ENCODE measurements at regions not wholly inside any gene's neighbourhood (a gene's known extent, or its start where the extent isn't known, plus 50 kb on each side); places are given as distances from the start of the nearest gene placed in this dataset.

DNA sequence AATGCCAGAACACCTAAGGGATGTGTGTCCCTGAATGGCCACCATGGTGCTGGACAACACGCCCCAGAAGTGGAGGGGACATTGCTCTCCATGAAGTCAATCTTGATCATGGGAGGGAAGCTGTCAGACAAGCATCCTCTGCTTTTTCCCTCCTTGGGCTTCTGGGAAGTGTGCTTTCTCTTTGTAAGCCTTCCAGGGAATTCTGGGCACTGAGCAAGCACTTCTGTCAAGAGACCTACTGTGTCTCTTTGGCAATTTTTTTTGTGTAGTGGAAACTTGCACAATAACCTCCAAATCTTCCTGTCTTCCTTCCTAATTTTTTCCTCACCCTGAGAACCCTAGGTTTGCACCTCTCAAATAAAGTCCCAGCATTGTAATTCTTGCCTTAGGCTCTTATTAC, 132.0 kb downstream of the SEC61B start:
- H3K4me1 Mint-ChIP-seq (ENCODE audit: low read depth): no peaks in the 10 kb centered on the region
- ATAC-seq (ENCODE audit: poor library complexity) (no peak), DNase-seq (no peak)
- no peaks in the 10 kb centered on the region for H3K9me3 ChIP-seq (ENCODE audit: control insufficient read depth in 1 of 2, insufficient read depth in 1 of 2, low read length in 2 of 2)
- intact Hi-C loops (cut with DNase I, micrococcal nuclease): no loop called here
- H3K27ac Mint-ChIP-seq: no peak overlapping the region
- no peaks in the 10 kb centered on the region for H3K36me3 ChIP-seq (ENCODE audit: insufficient read depth, low read length)
- no peaks in the 10 kb centered on the region for H3K36me3 Mint-ChIP-seq (ENCODE audit: low read depth)
- H3K4me3 ChIP-seq (ENCODE audit: low read length): no peak overlapping the region
- H3K27me3 ChIP-seq (ENCODE audit: control insufficient read depth in 1 of 2, insufficient read depth in 2 of 2, low read length in 2 of 2): peaks cover 3 to 8% of the 10 kb centered on the region in 2 experiments
- H3K27ac ChIP-seq (ENCODE audit: low read depth in 1 of 2, low read length in 2 of 2): no peak overlapping the region
- ChIA-PET CTCF (no interaction called here), POLR2A (no interaction called here)
- H3K4me3 Mint-ChIP-seq: no peak overlapping the region
- H3K27me3 Mint-ChIP-seq: peaks cover 7% of the 10 kb centered on the region
- no peaks in the 10 kb centered on the region for H3K9me3 Mint-ChIP-seq
- TF ChIP-seq, protein P1, sequence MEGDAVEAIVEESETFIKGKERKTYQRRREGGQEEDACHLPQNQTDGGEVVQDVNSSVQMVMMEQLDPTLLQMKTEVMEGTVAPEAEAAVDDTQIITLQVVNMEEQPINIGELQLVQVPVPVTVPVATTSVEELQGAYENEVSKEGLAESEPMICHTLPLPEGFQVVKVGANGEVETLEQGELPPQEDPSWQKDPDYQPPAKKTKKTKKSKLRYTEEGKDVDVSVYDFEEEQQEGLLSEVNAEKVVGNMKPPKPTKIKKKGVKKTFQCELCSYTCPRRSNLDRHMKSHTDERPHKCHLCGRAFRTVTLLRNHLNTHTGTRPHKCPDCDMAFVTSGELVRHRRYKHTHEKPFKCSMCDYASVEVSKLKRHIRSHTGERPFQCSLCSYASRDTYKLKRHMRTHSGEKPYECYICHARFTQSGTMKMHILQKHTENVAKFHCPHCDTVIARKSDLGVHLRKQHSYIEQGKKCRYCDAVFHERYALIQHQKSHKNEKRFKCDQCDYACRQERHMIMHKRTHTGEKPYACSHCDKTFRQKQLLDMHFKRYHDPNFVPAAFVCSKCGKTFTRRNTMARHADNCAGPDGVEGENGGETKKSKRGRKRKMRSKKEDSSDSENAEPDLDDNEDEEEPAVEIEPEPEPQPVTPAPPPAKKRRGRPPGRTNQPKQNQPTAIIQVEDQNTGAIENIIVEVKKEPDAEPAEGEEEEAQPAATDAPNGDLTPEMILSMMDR (IDR thresholded peaks at IDR 0.05): no peak
- no peaks in the 10 kb centered on the region for H3K4me1 ChIP-seq (ENCODE audit: insufficient read depth, low read length)

DNA sequence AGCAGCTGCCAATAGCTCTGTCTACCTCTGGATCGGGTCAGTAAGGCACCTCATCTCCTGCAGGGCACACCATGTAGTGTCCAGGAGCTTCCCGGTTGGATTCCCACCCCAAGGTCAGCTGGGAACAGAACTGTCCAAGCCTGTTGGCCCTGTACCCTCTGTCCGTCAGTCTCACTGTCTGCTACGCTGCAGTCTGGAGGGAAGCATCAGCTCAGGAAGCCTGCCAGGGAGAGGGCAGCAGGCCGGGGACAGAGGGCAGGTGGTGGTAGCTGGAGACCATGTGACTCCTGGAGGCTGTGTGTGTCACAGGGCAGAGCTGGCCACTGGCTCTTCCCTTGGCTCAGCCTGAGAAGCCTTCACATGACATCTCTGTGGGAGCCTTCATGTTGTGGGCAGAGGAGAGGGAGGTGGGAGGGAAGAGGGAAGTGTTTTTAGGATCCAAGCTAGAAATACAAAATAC, 134.5 kb downstream of the SEC61B start:
- no peak overlapping the region for H3K4me3 Mint-ChIP-seq
- H3K9me3 ChIP-seq (ENCODE audit: control insufficient read depth in 1 of 2, insufficient read depth in 1 of 2, low read length in 2 of 2): no peaks in the 10 kb centered on the region
- no peak overlapping the region for H3K4me3 ChIP-seq (ENCODE audit: low read length)
- H3K4me1 Mint-ChIP-seq (ENCODE audit: low read depth): no peaks in the 10 kb centered on the region
- no peak overlapping the region for H3K27ac Mint-ChIP-seq
- no peaks in the 10 kb centered on the region for H3K36me3 Mint-ChIP-seq (ENCODE audit: low read depth)
- peaks cover 27% of the 10 kb centered on the region for H3K27me3 Mint-ChIP-seq
- H3K27ac ChIP-seq (ENCODE audit: low read depth in 1 of 2, low read length in 2 of 2): no peak overlapping the region
- ChIA-PET POLR2A (no interaction called here), CTCF (no interaction called here)
- H3K9me3 Mint-ChIP-seq: no peaks in the 10 kb centered on the region
- H3K27me3 ChIP-seq (ENCODE audit: control insufficient read depth in 1 of 2, insufficient read depth in 2 of 2, low read length in 2 of 2): peaks cover 5 to 8% of the 10 kb centered on the region in 2 experiments
- no peaks in the 10 kb centered on the region for H3K36me3 ChIP-seq (ENCODE audit: insufficient read depth, low read length)
- TF ChIP-seq, protein P1 (IDR thresholded peaks at IDR 0.05): no peak
- no peak for DNase-seq
- intact Hi-C loops (cut with DNase I, micrococcal nuclease): no loop called here
- no peak for ATAC-seq (ENCODE audit: poor library complexity)
- no peaks in the 10 kb centered on the region for H3K4me1 ChIP-seq (ENCODE audit: insufficient read depth, low read length)

GRCh38 chr9:99357575-99357974, 135.5 kb downstream of the SEC61B start:
- Histone ChIP-seq H3K27ac (ENCODE audit: low read depth in 1 of 2, low read length in 2 of 2) (no peak overlapping the region), H3K27me3 (ENCODE audit: control insufficient read depth in 1 of 2, insufficient read depth in 2 of 2, low read length in 2 of 2) (peaks cover 3 to 8% of the 10 kb centered on the region in 2 experiments), H3K4me1 (ENCODE audit: insufficient read depth, low read length) (no peaks in the 10 kb centered on the region), H3K9me3 (ENCODE audit: control insufficient read depth in 1 of 2, insufficient read depth in 1 of 2, low read length in 2 of 2) (no peaks in the 10 kb centered on the region), H3K36me3 (ENCODE audit: insufficient read depth, low read length) (no peaks in the 10 kb centered on the region), H3K4me3 (ENCODE audit: low read length) (no peak overlapping the region)
- H3K27ac Mint-ChIP-seq: no peak overlapping the region
- intact Hi-C loops (cut with DNase I, micrococcal nuclease): no loop called here
- no peak for DNase-seq
- no peak for ATAC-seq (ENCODE audit: poor library complexity)
- H3K27me3 Mint-ChIP-seq: peaks cover 35% of the 10 kb centered on the region
- H3K9me3 Mint-ChIP-seq: no peaks in the 10 kb centered on the region
- ChIA-PET POLR2A (no interaction called here), CTCF (no interaction called here)
- TF ChIP-seq, protein P1 (IDR thresholded peaks at IDR 0.05): no peak
- no peaks in the 10 kb centered on the region for H3K4me1 Mint-ChIP-seq (ENCODE audit: low read depth)
- H3K36me3 Mint-ChIP-seq (ENCODE audit: low read depth): no peaks in the 10 kb centered on the region
- H3K4me3 Mint-ChIP-seq: no peak overlapping the region

Measured in CD4-positive, alpha-beta T cell (primary cell).